HepG2 (cell line): ENCODE measurements at regions not wholly inside any gene's neighbourhood (a gene's known extent, or its start where the extent isn't known, plus 50 kb on each side); places are given as distances from the start of the nearest gene placed in this dataset.

Experiments
- ATAC-seq: fragments of 200-7000 bp; cut with Tn5 transposase; 3 replicates; pipeline ENCODE4 v1.9.1; 2020; ENCODE audit warnings: mild to moderate bottlenecking, moderate library complexity
- BruUV-seq: library from RNA; stranded (reverse); fragments of 400-500 nt; replicated peaks from 2 replicates; lab custom pipeline; 2021; lab: Mats Ljungman, UMichigan
- CTCF ChIA-PET: fragments of 300-600 bp; formaldehyde crosslinking; extraction: SDS; loops from one replicate; lab custom pipeline; 2021; ENCODE audit warnings: low total read pairs, inconsistent platforms, low intra/inter-chr PET ratio; lab: Yijun Ruan, JAX
- POLR2A ChIA-PET: fragments of 350-600 bp; sonication (Branson Sonifier 250); formaldehyde crosslinking; loops from one replicate; lab custom pipeline; 2020; ENCODE audit warnings: antibody characterized with exemption, inconsistent platforms; lab: Yijun Ruan, JAX
- DNase-seq: peaks from one replicate; pipeline ENCODE4 v3.0.0-alpha.2; 2015; ENCODE audit warnings: low spot score
- FAIRE-seq: peaks from 3 replicates; lab custom pipeline; 2011; peaks lifted over from hg19 to GRCh38; lab: Jason Lieb, UNC
- H2AFZ ChIP-seq: one replicate; pipeline ENCODE4 v1.6.1; 2011; ENCODE audit warnings: low read length, inconsistent platforms
- H3K27ac ChIP-seq: fragments of 300-600 bp; 3 replicates; pipeline ENCODE4 v1.8.0; 2011; ENCODE audit warnings: mixed run types, mild to moderate bottlenecking, mixed read lengths, low read length, inconsistent platforms; ENCODE audit not compliant: insufficient read depth; ENCODE audit errors: extremely low read length
- H3K27me3 ChIP-seq, 2 experiments: fragments of 200-600 bp in 1 of 2; 2 replicates in 1 of 2; 3 replicates in 1 of 2; pipeline versions ENCODE4 v1.6.0 to v1.8.0; 2011; ENCODE audit warnings: low read length in 2 of 2, mild to moderate bottlenecking in 2 of 2, moderate library complexity in 2 of 2, inconsistent platforms in 1 of 2; ENCODE audit not compliant: insufficient read depth in 2 of 2, control insufficient read depth in 1 of 2
- H3K36me3 ChIP-seq, 2 experiments: fragments of 200-600 bp in 1 of 2; replicated peaks in 1 of 2; 2 replicates in 1 of 2; 3 replicates in 1 of 2; pipeline versions ENCODE4 v1.5.1 to v1.8.0; 2011; ENCODE audit warnings: low read length in 2 of 2, inconsistent platforms in 1 of 2; ENCODE audit not compliant: insufficient read depth in 2 of 2, control insufficient read depth in 1 of 2
- H3K4me1 ChIP-seq: 2 replicates; pipeline ENCODE4 v1.5.1; 2012; ENCODE audit warnings: low read length, inconsistent platforms; ENCODE audit not compliant: insufficient read depth
- H3K4me2 ChIP-seq: 2 replicates; pipeline ENCODE4 v1.6.0; 2011; ENCODE audit warnings: low read depth, low read length, inconsistent platforms
- H3K4me3 ChIP-seq, 3 experiments: fragments of 200-600 bp in 1 of 3; sonication (generic), shearing (Covaris generic) in 1 of 3; replicated peaks in 1 of 3; 2 replicates each; pipeline ENCODE4 v1.5.1; 2011 to 2016; ENCODE audit warnings: low read length in 3 of 3, inconsistent platforms in 2 of 3, low read depth in 2 of 3, mild to moderate bottlenecking in 2 of 3, control low read depth in 1 of 3, mixed read lengths in 1 of 3; ENCODE audit not compliant: insufficient read depth in 1 of 3
- H3K79me2 ChIP-seq: one replicate; pipeline ENCODE4 v1.6.1; 2011; ENCODE audit warnings: low read length, inconsistent platforms; ENCODE audit not compliant: insufficient read depth
- H3K9ac ChIP-seq: 2 replicates; pipeline ENCODE4 v1.6.0; 2011; ENCODE audit warnings: mild to moderate bottlenecking, low read depth, low read length, inconsistent platforms; ENCODE audit not compliant: insufficient read depth
- H3K9me3 ChIP-seq: 2 replicates; pipeline ENCODE4 v1.5.1; 2012; ENCODE audit warnings: mild to moderate bottlenecking, low read length
- H4K20me1 ChIP-seq: 2 replicates; pipeline ENCODE4 v1.6.0; 2011; ENCODE audit warnings: inconsistent platforms, mild to moderate bottlenecking, low read length, moderate library complexity; ENCODE audit not compliant: insufficient read depth
- ATF7 ChIP-seq, 2 experiments: fragments of 450-650 bp in 1 of 2; sonication (generic) in 1 of 2; formaldehyde crosslinking in 1 of 2; IDR thresholded peaks; 2 replicates each; pipeline versions ENCODE4 v1.4.0 to v1.6.1; 2016 to 2020; ENCODE audit warnings: antibody characterized with exemption in 1 of 2, mild to moderate bottlenecking in 1 of 2, missing genetic modification reagents in 1 of 2
- ISL2 ChIP-seq: sonication (generic); formaldehyde crosslinking; IDR thresholded peaks from 2 replicates; pipeline ENCODE4 v1.5.0; 2020; ENCODE audit warnings: missing genetic modification reagents
- SIX1 ChIP-seq: sonication (generic); formaldehyde crosslinking; IDR thresholded peaks from 2 replicates; pipeline ENCODE4 v1.4.0; 2020; ENCODE audit warnings: missing genetic modification reagents, borderline replicate concordance
- STAG1 ChIP-seq: sonication (generic); formaldehyde crosslinking; IDR thresholded peaks from 2 replicates; pipeline ENCODE4 v1.4.0; 2020; ENCODE audit warnings: missing genetic modification reagents
- ZHX1 ChIP-seq: sonication (generic); formaldehyde crosslinking; IDR thresholded peaks from 2 replicates; pipeline ENCODE4 v1.8.1; 2022; ENCODE audit warnings: low read depth, mild to moderate bottlenecking, missing genetic modification reagents
- ZNF263 ChIP-seq: sonication (generic); formaldehyde crosslinking; IDR thresholded peaks from 2 replicates; pipeline ENCODE4 v1.4.0; 2020; ENCODE audit warnings: missing genetic modification reagents
- WGBS: methylation state at CpG from one replicate; pipeline ENCODE4 v1.1.6; 2017; ENCODE audit warnings: low lambda C conversion rate; 5-methylcytosine and 5-hydroxymethylcytosine counted together
- in situ Hi-C: cut with HindIII; loops from 2 replicates; pipeline ENCODE4 v1.10.0; 2017; ENCODE audit warnings: low pct_unique_long_range_greater_than_20kb; ENCODE audit not compliant: extremely low pct_ligation_motif_present
- intact Hi-C: fragments of 100-400 bp; cut with micrococcal nuclease; formaldehyde crosslinking; loops from one replicate; pipeline ENCODE4 v1.10.0; 2022; ENCODE audit not compliant: unreplicated experiment

- H3K4me1 ChIP-seq, result no peaks in the 10 kb centered on the region
- H3K79me2 ChIP-seq, result no peaks in the 10 kb centered on the region
- H4K20me1 ChIP-seq, result no peaks in the 10 kb centered on the region
- DNase-seq (no peak), ATAC-seq (no peak), FAIRE-seq (no peak)
- POLR2A ChIA-PET, result no interaction called here
- no TSS peak for BruUV-seq
- CTCF ChIA-PET, result no interaction called here
- H3K9me3 ChIP-seq, result peaks cover 80% of the 10 kb centered on the region
- H3K36me3 ChIP-seq, result no peaks in the 10 kb centered on the region
- TF ChIP-seq SIX1 (no peak), ISL2 (no peak), ZHX1 (CRISPR knock-in tag) (no peak), STAG1 (CRISPR knock-in tag) (no peak)
- intact Hi-C loops, result loop anchor here (10.0 kb wide), 1 partner anchor 1480 kb away; no protein-coding TSS in a partner anchor
- 1% methylated on average over 5 of the region's 5 CpGs for WGBS
- H3K27me3 ChIP-seq, result no peaks in the 10 kb centered on the region
- no peak overlapping the region for H2AFZ ChIP-seq
- H3K4me3 ChIP-seq, result no peak overlapping the region
- no peak overlapping the region for H3K27ac ChIP-seq
- no peak overlapping the region for H3K9ac ChIP-seq
- no peak overlapping the region for H3K4me2 ChIP-seq
- in situ Hi-C loops, result no loop called here
Observed at GRCh38 chr21:24844671-24845070, 762.6 kb downstream of the MRPL39 start.

- Histone ChIP-seq H3K79me2 (no peaks in the 10 kb centered on the region), H3K4me1 (no peaks in the 10 kb centered on the region), H2AFZ (no peak overlapping the region), H3K36me3 (no peaks in the 10 kb centered on the region), H3K9ac (no peak overlapping the region), H3K27ac (no peak overlapping the region), H3K27me3 (no peaks in the 10 kb centered on the region), H4K20me1 (no peaks in the 10 kb centered on the region), H3K4me3 (no peak overlapping the region), H3K9me3 (peaks cover 73% of the 10 kb centered on the region), H3K4me2 (no peak overlapping the region)
- BruUV-seq, result no TSS peak
- CTCF ChIA-PET, result no interaction called here
- ATAC-seq (no peak), FAIRE-seq (no peak), DNase-seq (no peak)
- intact Hi-C loops (loop anchor here (10.0 kb wide), 1 partner anchor 1485 kb away; no protein-coding TSS in a partner anchor), in situ Hi-C loops (no loop called here)
- TF ChIP-seq ZNF263 (CRISPR knock-in tag) (no peak), ATF7 (IDR thresholded peaks at IDR 0.05) (no peak), ATF7 (CRISPR knock-in tag; IDR thresholded peaks at IDR 0.05) (no peak)
- POLR2A ChIA-PET, result no interaction called here
- WGBS, result 30% methylated on average over 11 of the region's 30 CpGs
Observed at GRCh38 chr21:24840287-24840686, 767.0 kb downstream of the MRPL39 start.
